GM21360 (cell line): ENCODE measurements at regions not wholly inside any gene's neighbourhood (a gene's known extent, or its start where the extent isn't known, plus 50 kb on each side); places are given as distances from the start of the nearest gene placed in this dataset.

ENCODE experiments used
- ATAC-seq: cut with Tn5 transposase; IDR thresholded peaks from one replicate; pipeline ENCODE4 v1.9.1; 2021; ENCODE audit warnings: mild to moderate bottlenecking, moderate library complexity; ENCODE audit not compliant: unreplicated experiment

DNA sequence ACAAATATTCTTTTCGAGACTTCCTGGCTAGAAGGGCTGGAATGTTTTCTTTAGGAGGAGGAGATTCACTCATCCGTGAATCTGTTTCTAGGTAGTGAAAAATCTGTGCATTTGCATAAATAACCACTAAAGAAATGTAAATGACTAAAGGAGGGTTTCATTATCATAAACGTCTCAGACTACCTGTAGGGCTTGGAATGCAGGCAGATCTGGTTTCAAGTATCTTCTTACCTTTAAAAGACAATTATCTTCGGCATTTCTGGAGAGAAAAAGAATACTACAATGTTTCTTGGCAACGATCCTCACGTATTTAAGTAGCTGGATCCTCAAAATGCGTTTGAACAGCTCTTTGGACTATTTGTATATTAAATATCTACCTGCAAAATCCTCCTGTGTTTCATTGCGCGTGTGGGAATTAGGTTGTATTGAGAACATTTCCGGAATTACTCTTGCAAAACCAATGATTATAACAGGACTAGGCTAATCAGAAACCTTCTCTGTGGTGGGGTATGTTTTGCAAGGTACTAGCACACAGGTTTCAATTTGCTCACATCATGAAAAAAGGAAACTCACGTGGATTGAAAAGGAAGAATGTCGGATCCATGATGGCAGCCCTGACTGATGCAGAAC, 291.1 kb upstream of the ARGLU1 start:
- no peak for ATAC-seq

DNA sequence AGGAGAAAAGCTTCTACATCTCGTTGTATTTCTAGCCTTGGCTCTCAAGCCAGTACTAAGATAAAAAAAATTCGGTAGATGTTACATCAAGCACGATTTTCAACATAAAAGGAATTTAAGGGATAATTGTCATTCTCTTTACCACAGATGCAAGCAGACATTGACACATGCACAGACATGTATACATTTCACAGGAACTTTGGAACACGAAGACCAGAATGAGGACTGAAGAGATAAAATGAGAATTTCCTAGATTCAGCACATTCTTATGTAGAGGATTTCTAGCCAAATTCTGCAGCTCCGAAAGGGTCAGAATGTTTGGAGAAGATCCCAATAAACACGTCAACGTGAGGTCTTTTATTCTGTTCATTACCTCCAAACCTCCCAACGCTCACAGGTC, 284.5 kb upstream of the ARGLU1 start:
- ATAC-seq, result no peak

DNA sequence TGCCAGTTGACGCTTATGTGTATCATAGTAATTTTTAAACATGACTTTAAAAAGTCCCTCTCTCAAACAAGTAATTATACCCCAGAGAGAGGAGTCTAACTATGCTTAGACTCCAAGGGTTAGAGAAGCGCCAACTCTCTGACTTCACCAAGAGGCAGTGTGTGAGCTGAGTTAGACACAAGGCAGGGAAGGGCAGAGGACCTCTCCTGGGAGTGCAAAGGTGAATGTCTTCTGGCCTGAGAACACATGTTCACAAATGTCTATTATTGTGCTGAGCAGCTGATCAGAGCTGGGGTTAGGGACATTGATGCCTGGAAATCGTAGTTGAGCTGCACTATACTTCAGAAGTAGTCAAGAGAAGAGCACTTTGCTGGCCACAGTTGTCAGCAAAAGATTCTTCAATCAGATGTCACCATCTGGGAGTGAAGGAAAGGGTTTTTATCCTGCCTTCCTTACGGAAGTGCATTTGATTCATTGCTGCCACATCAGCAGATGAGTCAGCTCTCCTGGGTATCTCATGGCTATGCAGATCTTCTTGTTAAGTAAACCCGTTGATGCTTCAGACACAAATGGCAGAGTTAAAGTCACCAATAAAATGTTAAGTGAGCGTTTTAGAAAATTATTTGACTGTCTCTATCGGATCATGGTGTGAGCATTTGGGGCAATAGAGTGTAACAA, 283.2 kb upstream of the ARGLU1 start:
- no peak for ATAC-seq

DNA sequence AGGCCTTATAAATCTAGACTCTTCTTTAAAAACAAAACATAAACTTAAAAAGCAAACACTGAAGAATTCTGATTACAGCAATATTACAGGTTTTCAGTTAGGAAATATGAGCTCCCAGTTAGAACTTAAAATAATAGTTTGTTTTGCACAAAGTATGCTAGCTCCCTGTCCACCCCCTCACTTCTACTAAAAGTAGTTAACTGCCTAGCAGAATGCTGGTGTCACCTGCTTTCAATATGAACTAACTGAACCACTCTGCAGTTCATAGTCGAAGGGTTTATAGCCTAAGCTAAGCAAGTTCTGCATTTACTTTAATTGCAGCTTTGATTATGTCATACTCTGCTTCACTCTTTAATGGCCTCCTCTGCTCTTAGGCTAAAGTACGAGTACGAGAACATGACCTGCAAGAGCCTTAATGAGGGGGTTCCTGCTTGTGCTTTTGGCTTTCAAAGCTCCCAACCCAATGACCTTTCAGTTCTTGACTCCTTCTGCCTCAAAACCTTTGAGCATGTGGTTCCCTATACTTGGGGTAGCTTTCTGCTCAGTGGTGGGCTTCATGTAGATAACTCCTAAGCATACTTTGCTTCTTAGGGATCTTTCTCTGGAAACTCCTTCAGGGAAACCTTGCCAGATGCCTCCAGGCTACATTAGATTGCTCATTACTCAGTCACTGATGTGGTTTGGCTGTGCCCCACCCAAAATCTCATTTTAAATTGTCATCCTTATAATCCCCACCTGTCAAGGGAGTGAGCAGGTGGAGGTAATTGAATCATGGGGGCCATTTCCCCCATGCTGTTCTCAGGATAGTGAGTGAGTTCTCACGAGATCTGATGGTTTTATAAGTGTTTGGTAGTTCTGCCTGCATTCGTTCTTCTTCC, 278.9 kb upstream of the ARGLU1 start:
- no peak for ATAC-seq

DNA sequence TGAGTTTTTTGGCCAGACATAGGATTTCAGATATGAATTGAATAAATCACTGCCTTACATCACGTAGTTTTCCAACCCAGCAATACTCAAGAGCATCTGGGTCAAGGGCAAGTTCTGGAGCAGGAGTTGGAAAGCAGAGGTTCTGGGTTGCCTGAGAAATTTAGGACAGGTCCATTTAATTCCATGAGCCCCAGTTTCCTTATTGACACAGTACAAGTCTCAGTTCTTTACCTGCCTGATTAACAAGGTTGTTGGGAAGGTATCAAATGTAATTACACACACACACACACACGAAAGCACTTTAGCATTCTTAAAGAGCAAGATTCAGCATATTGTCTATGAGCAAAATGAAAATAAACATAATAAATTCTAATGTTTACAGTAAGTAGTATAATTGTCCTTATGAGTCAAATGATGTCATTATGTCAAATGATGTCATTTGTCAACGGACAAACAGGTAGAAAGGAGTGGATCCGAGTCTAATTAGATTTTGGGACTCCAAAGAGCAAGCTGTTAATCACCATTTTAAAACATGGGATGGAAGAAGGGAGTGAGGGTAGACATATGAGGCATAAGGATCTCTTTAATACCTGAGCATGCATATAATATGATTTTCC, 268.4 kb upstream of the ARGLU1 start:
- ATAC-seq, result no peak

DNA sequence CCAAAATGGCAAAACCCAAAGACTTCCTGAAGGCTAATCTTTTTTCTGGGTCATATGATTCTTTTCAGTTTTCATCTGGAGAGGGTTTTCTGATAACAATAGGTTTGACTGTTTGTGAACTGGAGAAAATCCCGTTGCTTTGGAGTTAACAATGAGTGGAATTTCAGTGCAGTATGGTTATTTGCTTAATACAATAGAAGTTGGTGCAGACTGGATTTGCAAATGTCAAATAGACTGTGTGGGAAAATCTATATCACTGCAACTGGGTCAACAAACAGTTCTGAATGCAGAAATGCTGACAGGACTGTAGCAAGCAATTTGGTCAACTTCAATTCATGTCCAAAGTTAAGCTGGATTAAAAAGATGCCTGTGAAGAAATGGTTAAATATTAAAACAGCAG, 267.5 kb upstream of the ARGLU1 start:
- ATAC-seq, result no peak

DNA sequence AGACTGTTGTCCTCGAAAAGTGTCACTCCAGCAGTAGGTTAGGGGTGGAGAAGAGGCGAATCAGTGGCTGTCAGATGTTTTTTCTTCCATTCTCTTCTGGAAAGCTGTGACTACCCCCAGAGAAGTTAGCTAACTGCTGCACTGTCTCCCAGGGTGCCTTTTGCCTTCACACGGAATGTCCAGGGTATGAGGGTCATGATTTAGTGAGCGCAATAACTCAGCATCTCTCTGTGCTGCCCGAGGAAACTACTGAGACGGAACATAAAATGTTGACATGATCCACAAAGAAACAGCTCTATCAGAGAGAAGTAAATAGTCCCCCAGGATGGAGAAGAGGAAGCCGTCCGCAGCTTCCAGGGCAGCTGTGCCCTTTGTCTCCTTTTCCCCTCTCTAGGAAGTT, 254.0 kb upstream of the ARGLU1 start:
- ATAC-seq, result no peak

DNA sequence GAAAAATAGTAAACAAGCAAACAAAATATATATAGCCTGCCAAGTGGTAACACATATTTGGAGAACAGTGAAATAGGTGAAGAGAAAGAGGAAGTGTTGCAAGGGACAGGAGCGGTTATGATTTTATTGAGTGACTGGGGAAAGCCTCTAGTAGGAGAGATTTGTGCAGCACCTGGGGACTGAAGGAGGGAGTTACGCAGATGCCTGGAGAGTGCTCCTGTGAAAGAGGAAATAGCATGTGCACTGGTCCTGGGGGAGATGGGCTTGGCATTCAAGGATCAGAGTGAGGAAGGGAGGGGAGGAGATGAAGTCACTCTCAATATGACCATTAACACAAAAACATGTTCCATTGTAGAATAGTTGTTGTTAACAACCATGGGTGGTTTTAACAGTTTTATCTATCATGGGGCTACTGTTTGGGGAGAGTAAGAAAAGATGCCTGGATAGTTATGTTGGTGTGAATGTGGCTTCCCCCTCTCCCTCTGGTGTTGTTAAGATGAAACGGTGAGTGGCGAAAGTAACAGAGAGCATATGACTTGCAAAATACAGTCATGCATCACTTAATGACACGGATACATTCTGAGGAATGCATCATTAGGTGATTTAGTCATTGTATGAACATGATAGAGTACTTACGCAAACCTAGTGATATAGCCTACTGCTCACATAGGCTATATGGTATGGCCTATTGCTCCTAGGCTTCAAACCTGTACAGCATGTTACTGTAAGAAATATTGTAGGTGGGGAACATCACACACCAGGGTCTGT, 251.7 kb upstream of the ARGLU1 start:
- no peak for ATAC-seq

DNA sequence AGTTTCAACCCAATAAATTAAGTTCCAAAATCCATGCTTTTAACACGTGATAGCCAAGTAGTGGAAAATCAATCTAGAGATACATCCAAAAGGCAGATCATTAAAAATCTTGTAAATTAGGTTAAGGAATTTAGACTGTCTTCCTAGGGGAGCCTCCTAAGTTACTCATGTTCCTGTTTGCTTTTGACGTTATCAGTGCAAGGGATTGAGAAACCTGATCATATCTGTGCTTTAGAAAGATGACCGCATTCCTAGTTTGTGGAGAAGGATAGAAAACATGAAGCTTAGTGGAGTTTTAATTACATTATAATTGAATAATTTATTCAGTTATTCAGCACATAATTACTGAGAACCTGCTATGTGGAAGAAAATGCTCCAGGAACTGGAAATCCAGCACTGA, 251.0 kb upstream of the ARGLU1 start:
- ATAC-seq, result no peak

DNA sequence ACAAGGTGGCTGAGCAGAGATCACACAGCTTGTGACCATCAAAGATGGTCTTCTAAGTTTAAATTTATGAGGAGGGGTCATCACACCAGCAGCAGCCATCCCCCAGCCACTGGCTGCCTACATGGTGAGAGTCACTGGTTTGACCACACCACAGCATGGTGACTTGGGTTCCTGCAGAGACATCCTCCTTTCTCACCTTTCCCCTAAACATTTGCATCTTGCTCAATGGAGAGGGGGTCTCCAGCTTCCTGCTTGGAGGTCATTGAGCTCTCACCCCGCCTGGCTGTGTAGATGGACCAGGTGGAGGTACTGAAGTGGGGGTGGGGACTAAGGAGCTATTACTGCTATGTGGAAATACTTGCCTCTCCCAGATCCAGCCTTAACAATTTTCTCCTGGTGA, 247.6 kb upstream of the ARGLU1 start:
- no peak for ATAC-seq

DNA sequence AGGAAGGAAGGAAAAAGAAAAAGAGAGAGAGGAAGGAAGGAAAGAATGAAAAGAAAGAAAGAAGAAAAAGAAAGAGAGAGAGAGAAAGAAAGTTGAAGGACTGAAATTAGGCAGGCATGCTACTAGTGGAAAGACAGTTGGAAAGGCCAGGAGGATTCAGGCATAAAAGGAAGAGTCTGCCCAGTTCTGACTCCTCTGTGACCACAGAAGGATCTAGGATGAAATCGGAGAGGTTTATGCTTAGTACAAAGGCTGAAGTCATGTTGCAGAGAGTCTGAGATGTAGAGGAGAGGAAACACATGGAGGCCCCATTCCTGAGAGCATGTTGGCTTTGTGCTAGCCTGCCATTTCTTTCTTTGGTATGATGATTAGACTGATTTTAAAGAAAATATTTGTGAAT, 246.5 kb upstream of the ARGLU1 start:
- ATAC-seq, result no peak

DNA sequence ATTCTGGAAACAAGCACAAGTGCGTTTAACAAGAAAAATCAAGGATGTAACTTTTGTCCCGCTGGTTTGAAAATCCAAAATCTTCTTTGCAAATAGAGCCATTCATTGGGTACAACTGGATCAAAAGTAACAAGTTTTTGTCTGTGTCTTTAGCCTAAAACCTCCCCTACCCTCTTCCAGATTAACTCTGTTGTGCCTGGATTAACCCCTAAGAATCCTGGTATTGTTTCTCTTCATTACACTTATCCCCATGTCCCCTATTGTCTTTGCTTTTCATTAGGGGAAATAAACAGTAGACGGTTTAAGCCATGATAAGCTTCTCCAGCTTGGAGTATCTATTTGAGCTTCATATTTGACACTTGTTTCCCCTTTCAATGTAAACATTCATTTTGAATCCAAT, 242.1 kb upstream of the ARGLU1 start:
- no peak for ATAC-seq

DNA sequence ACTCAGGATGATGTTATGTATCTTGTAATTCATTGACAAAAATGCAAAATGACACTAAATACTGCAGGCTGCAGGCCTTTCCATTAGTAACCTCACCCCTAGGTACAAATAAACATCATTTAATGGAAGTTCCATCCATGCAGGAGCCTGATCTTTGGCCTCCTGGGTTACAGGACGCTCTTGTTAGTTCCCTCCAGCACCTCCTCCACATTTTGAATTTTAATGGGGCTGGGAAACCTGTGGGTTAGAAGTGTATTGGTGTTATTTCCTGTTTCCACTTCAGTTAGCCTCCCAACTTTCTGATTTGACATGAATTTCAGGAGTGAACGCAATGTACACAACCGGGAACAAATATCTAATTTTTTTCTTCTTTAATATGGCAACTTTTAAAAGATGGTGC, 237.1 kb upstream of the ARGLU1 start:
- no peak for ATAC-seq

DNA sequence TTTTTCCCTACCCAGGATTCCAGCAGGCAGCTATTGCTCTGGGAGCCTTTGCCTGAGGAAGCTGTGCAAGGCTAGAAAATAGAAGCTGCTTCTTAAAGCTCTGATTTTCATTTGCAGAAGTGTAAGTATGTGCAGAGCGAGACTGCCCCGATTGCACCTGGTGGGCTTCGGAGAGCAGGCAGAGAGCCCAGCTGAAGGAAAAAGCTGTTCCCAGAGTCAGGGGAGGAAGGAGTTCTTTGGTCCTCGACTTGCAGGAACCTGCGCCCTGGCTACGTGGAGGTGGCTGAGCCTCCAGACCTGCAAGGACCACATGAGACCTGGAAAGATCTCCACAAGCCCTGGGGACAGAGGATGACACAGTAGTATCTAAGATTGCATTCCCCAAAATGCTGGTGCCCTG, 235.0 kb upstream of the ARGLU1 start:
- ATAC-seq, result no peak

DNA sequence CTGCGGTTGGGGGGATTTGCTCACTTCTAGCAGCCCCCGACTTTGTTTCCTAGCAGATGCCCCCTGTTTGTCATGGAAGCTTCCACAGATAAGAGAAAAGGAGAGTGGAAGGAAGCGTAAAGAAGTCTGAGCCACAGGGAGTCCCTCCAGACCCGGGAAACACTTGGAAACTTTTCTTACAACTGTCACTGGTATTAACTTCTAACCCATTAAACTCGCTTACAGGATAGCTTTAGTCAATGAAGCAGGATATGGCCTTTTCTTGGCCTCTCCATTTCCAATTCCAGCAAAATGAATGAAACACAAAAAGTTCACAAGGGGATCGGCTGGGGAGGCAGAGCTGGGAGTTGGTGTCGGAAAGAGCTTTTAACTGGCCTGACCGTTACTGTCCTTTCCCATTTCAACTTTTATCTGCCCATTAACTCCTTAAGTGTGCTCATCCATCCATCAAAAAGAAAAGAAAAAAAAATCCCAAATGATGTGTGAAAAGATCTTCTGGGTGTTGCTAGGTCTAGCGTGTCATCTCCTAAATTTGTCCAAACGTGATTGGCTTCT, 231.9 kb upstream of the ARGLU1 start:
- ATAC-seq, result no peak

DNA sequence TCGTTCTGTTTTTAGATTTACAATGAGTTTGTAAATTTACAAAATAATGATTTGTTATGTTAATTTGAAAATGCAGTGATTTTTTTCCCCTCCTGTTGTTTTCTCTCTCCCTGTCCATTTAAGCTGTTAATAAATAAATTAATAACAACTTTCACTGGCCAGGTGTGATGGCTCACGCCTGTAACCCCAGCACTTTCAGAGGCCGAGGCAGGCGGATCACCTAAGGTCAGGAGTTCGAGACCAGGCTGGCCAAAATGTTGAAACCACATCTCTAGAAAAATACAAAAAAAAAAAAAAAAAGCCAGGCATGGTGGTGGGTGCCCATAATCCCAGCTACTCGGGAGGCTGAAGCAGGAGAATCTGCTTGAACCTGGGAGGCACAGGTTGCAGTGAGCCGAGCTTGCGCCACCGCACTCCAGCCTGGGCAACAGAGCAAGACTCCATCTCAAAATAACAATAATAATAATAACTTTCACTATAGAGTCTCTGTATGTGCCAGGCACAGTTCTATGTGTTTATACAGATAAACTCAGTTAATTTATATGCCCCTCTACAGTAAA, 229.2 kb upstream of the ARGLU1 start:
- no peak for ATAC-seq

DNA sequence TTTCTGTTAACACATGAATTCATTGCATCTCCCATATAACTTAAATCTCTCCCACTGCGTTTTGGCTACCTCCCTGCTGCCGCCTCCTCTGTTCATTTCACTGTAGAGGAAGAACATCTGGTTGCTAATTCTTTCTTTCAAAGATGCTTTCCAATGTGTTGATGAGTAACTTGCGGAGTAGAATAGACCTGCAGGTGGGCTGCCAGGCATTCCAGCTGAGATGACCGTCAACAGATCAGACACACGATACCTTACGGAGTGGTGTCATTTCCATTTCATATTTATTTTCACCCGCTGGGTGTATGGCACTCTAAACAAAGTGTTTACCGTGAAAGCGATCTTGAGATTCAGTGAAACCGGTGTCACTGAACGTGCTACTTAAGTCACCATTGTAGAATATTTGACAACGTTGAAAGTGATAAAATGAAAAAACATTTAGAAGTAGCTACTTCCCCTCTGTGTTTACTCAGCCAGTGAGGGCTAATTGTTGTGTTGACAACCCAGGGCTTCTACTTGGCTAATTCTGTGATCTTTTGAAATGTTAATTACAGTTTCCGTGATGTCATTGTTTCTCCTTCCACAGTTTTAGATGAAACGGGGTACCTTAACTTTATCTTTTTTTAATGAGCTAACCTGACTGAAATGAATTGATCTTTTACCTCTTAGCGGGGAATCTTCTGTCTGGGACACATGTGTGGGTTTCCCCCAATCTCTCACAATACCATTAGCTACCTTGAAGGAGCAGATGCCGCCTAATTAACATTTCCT, 228.5 kb upstream of the ARGLU1 start:
- ATAC-seq, result peak; percentile 39

DNA sequence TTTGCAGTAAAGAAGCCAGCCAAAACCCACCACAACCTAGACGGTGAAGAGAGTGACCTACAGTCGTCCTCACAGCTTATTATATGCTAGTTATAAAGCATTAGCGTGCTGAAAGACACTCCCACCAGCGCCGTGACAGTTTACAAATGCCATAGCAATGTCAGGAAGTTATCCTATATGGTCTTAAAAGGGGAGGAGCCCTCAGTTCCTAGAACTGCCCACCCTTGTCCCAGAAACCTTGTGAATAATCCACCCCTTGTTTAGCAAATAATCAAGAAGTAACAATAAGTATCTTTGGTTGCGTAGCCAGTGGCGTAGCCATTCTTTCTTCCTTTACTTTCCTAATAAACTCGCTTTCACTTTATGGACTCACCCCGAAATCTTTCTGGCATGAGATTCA, 227.9 kb upstream of the ARGLU1 start:
- no peak for ATAC-seq

DNA sequence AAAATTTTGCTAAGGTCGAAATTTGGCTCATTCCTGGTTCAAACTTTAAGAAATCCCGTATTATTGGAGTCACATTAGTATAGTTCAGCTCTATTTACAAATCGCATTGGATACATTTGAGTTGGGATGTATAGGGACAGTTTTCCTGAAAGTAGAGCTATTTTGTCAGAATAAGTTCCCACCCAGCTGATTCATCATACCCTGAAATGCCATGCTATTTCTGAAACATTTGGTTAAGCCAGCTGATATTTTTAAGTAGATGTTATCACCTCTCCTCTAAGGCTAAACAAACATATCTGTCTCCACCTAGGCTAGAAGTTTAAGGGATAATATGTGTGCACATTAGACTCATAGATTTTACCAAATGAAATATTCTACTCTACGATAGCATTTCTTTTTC, 226.2 kb upstream of the ARGLU1 start:
- ATAC-seq, result no peak

DNA sequence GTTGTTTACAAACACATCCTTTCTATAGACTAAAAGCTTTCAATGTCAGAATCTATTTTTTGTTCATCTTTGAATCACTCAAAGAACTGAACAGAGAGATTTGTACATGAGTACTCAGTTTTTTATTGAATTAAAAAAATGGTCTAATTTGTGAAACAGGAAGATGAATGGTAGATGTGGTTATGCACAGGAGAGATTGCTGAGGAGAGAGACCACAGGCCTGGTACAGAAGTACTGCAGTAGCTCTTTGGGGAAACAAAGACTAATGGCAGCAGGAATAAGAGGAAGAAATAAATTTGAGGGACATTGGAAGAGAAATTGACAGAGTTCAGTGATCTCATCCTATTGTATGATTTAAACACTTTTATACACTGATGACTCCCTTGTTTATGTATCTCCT, 222.0 kb upstream of the ARGLU1 start:
- no peak for ATAC-seq
